Esophagus squamous epithelium (tissue), 5 donors: ENCODE measurements at regions not wholly inside any gene's neighbourhood (a gene's known extent, or its start where the extent isn't known, plus 50 kb on each side); places are given as distances from the start of the nearest gene placed in this dataset.
"Not testable (repeated sequence)": the region's sequence is repeated elsewhere in the genome, so short reads cannot be mapped to it uniquely, and the experiment has no call there.

Experiments
- DNase-seq: peaks from one replicate; lab custom pipeline; 2025; lab: John Stamatoyannopoulos, UW
- H3K27ac ChIP-seq, 4 donors: fragments of 200-600 bp; sonication (generic); one replicate each; pipeline ENCODE4 v1.5.1; 2016 to 2019; ENCODE audit warnings: mild to moderate bottlenecking in 1 of 4
- H3K27me3 ChIP-seq, 4 donors: fragments of 200-600 bp; sonication (generic); 1 replicate in 3 of 4; 2 replicates in 1 of 4; pipeline versions ENCODE4 v1.5.1 to v1.6.0; 2017 to 2021; ENCODE audit warnings: antibody characterized with exemption in 1 of 4
- H3K36me3 ChIP-seq, 3 donors: fragments of 200-600 bp; sonication (generic); one replicate each; pipeline ENCODE4 v1.5.1; 2016 to 2019
- H3K4me1 ChIP-seq, 3 donors: fragments of 200-600 bp; sonication (generic); one replicate each; pipeline ENCODE4 v1.5.1; 2017 to 2019
- H3K4me3 ChIP-seq, 4 donors: fragments of 200-600 bp; sonication (generic); 1 replicate in 3 of 4; 2 replicates in 1 of 4; pipeline ENCODE4 v1.5.1; 2016 to 2019; ENCODE audit warnings: mild to moderate bottlenecking in 2 of 4, moderate library complexity in 1 of 4
- H3K9me3 ChIP-seq, 3 donors: fragments of 200-600 bp; sonication (generic); one replicate each; pipeline ENCODE4 v1.5.1; 2016 to 2019
- POLR2A ChIP-seq, 4 donors: fragments of 450-650 bp; IDR thresholded peaks; one replicate each; pipeline ENCODE4 v1.6.1; 2017; ENCODE audit warnings: antibody characterized with exemption in 4 of 4, mild to moderate bottlenecking in 4 of 4, moderate library complexity in 3 of 4
- WGBS, 2 donors: methylation state at CpG; one replicate each; pipeline ENCODE4 v1.1.5; 2018; 5-methylcytosine and 5-hydroxymethylcytosine counted together
- intact Hi-C: fragments of 100-400 bp; cut with DNase I; formaldehyde crosslinking; loops from one replicate; pipeline ENCODE4 v1.15.0; 2022
- TF ChIP-seq, protein P1 (sequence below), 6 experiments: fragments of 450-650 bp in 4 of 6; fragments of 200-600 bp in 2 of 6; sonication (generic) in 2 of 6; IDR thresholded peaks; one replicate each; pipeline ENCODE4 v1.5.1; 2016 to 2019; ENCODE audit warnings: antibody characterized with exemption in 6 of 6, mild to moderate bottlenecking in 4 of 6, moderate library complexity in 4 of 6
- donor health status: DM: yes; HTN: yes; CAD: no.

DNA sequence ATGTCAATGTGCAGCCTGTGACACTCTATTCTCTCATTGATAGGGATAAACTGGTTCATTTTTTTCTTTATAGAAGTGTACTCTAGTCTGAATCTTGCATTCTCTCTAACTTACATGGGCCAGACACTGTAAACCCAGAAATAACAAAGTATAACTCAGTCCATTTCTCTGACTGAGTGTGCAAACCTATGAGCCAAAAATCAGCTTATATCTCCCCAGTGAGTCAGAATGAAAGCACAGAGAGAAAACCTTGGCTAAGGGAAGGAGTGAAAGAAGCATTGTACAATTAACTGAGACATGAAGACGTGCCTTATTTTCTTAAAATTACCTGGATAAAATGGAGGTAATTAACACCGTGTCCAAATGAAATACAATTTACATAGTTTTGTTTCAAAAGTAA is 436.9 kb upstream of the IMPG1 start:
- Histone ChIP-seq H3K9me3 (peaks cover 0 to 9% (median 0%) of the 10 kb centered on the region in 3 donors), H3K4me3 (no peak overlapping the region), H3K27ac (no peak overlapping the region), H3K4me1 (no peaks in the 10 kb centered on the region), H3K27me3 (no peaks in the 10 kb centered on the region), H3K36me3 (no peaks in the 10 kb centered on the region)
- no peak for TF ChIP-seq POLR2A (IDR thresholded peaks at IDR 0.05)
- TF ChIP-seq, protein P1, sequence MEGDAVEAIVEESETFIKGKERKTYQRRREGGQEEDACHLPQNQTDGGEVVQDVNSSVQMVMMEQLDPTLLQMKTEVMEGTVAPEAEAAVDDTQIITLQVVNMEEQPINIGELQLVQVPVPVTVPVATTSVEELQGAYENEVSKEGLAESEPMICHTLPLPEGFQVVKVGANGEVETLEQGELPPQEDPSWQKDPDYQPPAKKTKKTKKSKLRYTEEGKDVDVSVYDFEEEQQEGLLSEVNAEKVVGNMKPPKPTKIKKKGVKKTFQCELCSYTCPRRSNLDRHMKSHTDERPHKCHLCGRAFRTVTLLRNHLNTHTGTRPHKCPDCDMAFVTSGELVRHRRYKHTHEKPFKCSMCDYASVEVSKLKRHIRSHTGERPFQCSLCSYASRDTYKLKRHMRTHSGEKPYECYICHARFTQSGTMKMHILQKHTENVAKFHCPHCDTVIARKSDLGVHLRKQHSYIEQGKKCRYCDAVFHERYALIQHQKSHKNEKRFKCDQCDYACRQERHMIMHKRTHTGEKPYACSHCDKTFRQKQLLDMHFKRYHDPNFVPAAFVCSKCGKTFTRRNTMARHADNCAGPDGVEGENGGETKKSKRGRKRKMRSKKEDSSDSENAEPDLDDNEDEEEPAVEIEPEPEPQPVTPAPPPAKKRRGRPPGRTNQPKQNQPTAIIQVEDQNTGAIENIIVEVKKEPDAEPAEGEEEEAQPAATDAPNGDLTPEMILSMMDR (IDR thresholded peaks at IDR 0.05) = no peak
- 60 to 64% methylated on average over 2 of the region's 2 CpGs for WGBS, 2 donors
- intact Hi-C loops = no loop called here
- no peak for DNase-seq

- WGBS, 2 donors = 71 to 80% methylated on average over 1 of the region's 1 CpG
- TF ChIP-seq, protein P1 (IDR thresholded peaks at IDR 0.05) = no peak
- no peak for TF ChIP-seq POLR2A (IDR thresholded peaks at IDR 0.05)
- Histone ChIP-seq H3K27me3 (no peaks in the 10 kb centered on the region), H3K9me3 (no peaks in the 10 kb centered on the region), H3K27ac (no peak overlapping the region), H3K36me3 (no peaks in the 10 kb centered on the region), H3K4me1 (no peaks in the 10 kb centered on the region), H3K4me3 (no peak overlapping the region)
- intact Hi-C loops = no loop called here
- DNase-seq = no peak
Observed at GRCh38 chr6:76506808-76507207, 434.3 kb upstream of the IMPG1 start.

- no peak overlapping the region for H3K4me3 ChIP-seq
- no peaks in the 10 kb centered on the region for H3K27me3 ChIP-seq
- intact Hi-C loops = no loop called here
- no peaks in the 10 kb centered on the region for H3K36me3 ChIP-seq
- DNase-seq = no peak
- H3K27ac ChIP-seq = no peak overlapping the region
- peaks cover 0 to 19% (median 10%) of the 10 kb centered on the region in 3 donors for H3K9me3 ChIP-seq
- 80 to 100% methylated on average over 2 of the region's 2 CpGs for WGBS, 2 donors
- no peaks in the 10 kb centered on the region for H3K4me1 ChIP-seq
- TF ChIP-seq, protein P1 (IDR thresholded peaks at IDR 0.05) = no peak
- no peak for TF ChIP-seq POLR2A (IDR thresholded peaks at IDR 0.05)
Observed at GRCh38 chr6:76495909-76496308, 423.4 kb upstream of the IMPG1 start.

- peaks cover 0 to 16% (median 3%) of the 10 kb centered on the region in 3 donors for H3K9me3 ChIP-seq
- H3K27ac ChIP-seq, H3K4me3 ChIP-seq, H3K27me3 ChIP-seq, intact Hi-C loops, DNase-seq, H3K4me1 ChIP-seq, H3K36me3 ChIP-seq: not testable (repeated sequence)
- 64 to 65% methylated on average over 3 of the region's 3 CpGs for WGBS, 2 donors
Observed at GRCh38 chr6:76491376-76491775, 418.9 kb upstream of the IMPG1 start.

- peaks cover 0 to 7% (median 0%) of the 10 kb centered on the region in 3 donors for H3K9me3 ChIP-seq
- no peaks in the 10 kb centered on the region for H3K4me1 ChIP-seq
- H3K36me3 ChIP-seq = no peaks in the 10 kb centered on the region
- no peak overlapping the region for H3K4me3 ChIP-seq
- no peaks in the 10 kb centered on the region for H3K27me3 ChIP-seq
- TF ChIP-seq POLR2A (IDR thresholded peaks at IDR 0.05) = no peak
- TF ChIP-seq, protein P1 (IDR thresholded peaks at IDR 0.05) = no peak
- no peak overlapping the region for H3K27ac ChIP-seq
- intact Hi-C loops = no loop called here
- DNase-seq = no peak
Observed at GRCh38 chr6:76490456-76490855, 418.0 kb upstream of the IMPG1 start.

DNA sequence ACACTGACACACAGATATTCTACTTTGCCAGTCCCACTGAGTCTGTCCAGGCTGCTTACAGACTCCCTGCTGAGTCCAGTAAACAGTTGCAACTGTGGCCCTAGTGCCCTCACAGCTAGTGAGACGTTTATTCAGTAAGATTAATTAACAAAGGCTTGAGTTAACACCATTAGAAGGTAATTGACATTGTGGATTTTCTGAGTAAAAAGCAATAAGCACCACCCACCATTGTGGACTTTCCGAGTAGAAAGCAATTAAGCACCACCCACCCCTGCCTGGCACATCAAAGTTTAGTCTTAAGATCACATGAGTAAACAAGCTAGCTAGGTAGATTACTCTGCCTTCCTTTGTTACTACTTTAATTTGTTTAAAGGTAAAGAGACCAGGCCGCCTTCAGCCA is 408.6 kb upstream of the IMPG1 start:
- Histone ChIP-seq H3K9me3 (peaks cover 0 to 26% (median 7%) of the 10 kb centered on the region in 3 donors), H3K27me3 (no peaks in the 10 kb centered on the region), H3K27ac (no peak overlapping the region), H3K36me3 (no peaks in the 10 kb centered on the region), H3K4me3 (no peak overlapping the region), H3K4me1 (no peaks in the 10 kb centered on the region)
- intact Hi-C loops = no loop called here
- WGBS, 2 donors = 23 to 33% methylated on average over 3 of the region's 3 CpGs
- TF ChIP-seq, protein P1 (IDR thresholded peaks at IDR 0.05) = no peak
- TF ChIP-seq POLR2A (IDR thresholded peaks at IDR 0.05) = no peak
- no peak for DNase-seq
